HepG2 (cell line): ENCODE measurements at regions not wholly inside any gene's neighbourhood (a gene's known extent, or its start where the extent isn't known, plus 50 kb on each side); places are given as distances from the start of the nearest gene placed in this dataset.

Source experiments
- ATAC-seq: fragments of 200-7000 bp; cut with Tn5 transposase; 3 replicates; pipeline ENCODE4 v1.9.1; 2020; ENCODE audit warnings: mild to moderate bottlenecking, moderate library complexity
- BruUV-seq: library from RNA; stranded (reverse); fragments of 400-500 nt; replicated peaks from 2 replicates; lab custom pipeline; 2021; lab: Mats Ljungman, UMichigan
- CTCF ChIA-PET: fragments of 300-600 bp; formaldehyde crosslinking; extraction: SDS; loops from one replicate; lab custom pipeline; 2021; ENCODE audit warnings: low total read pairs, inconsistent platforms, low intra/inter-chr PET ratio; lab: Yijun Ruan, JAX
- POLR2A ChIA-PET: fragments of 350-600 bp; sonication (Branson Sonifier 250); formaldehyde crosslinking; loops from one replicate; lab custom pipeline; 2020; ENCODE audit warnings: antibody characterized with exemption, inconsistent platforms; lab: Yijun Ruan, JAX
- DNase-seq: peaks from one replicate; pipeline ENCODE4 v3.0.0-alpha.2; 2015; ENCODE audit warnings: low spot score
- FAIRE-seq: peaks from 3 replicates; lab custom pipeline; 2011; peaks lifted over from hg19 to GRCh38; lab: Jason Lieb, UNC
- H2AFZ ChIP-seq: one replicate; pipeline ENCODE4 v1.6.1; 2011; ENCODE audit warnings: low read length, inconsistent platforms
- H3K27ac ChIP-seq: fragments of 300-600 bp; 3 replicates; pipeline ENCODE4 v1.8.0; 2011; ENCODE audit warnings: mixed run types, mild to moderate bottlenecking, mixed read lengths, low read length, inconsistent platforms; ENCODE audit not compliant: insufficient read depth; ENCODE audit errors: extremely low read length
- H3K27me3 ChIP-seq, 2 experiments: fragments of 200-600 bp in 1 of 2; 2 replicates in 1 of 2; 3 replicates in 1 of 2; pipeline versions ENCODE4 v1.6.0 to v1.8.0; 2011; ENCODE audit warnings: low read length in 2 of 2, mild to moderate bottlenecking in 2 of 2, moderate library complexity in 2 of 2, inconsistent platforms in 1 of 2; ENCODE audit not compliant: insufficient read depth in 2 of 2, control insufficient read depth in 1 of 2
- H3K36me3 ChIP-seq, 2 experiments: fragments of 200-600 bp in 1 of 2; replicated peaks in 1 of 2; 2 replicates in 1 of 2; 3 replicates in 1 of 2; pipeline versions ENCODE4 v1.5.1 to v1.8.0; 2011; ENCODE audit warnings: low read length in 2 of 2, inconsistent platforms in 1 of 2; ENCODE audit not compliant: insufficient read depth in 2 of 2, control insufficient read depth in 1 of 2
- H3K4me1 ChIP-seq: 2 replicates; pipeline ENCODE4 v1.5.1; 2012; ENCODE audit warnings: low read length, inconsistent platforms; ENCODE audit not compliant: insufficient read depth
- H3K4me2 ChIP-seq: 2 replicates; pipeline ENCODE4 v1.6.0; 2011; ENCODE audit warnings: low read depth, low read length, inconsistent platforms
- H3K4me3 ChIP-seq, 3 experiments: fragments of 200-600 bp in 1 of 3; sonication (generic), shearing (Covaris generic) in 1 of 3; replicated peaks in 1 of 3; 2 replicates each; pipeline ENCODE4 v1.5.1; 2011 to 2016; ENCODE audit warnings: low read length in 3 of 3, inconsistent platforms in 2 of 3, low read depth in 2 of 3, mild to moderate bottlenecking in 2 of 3, control low read depth in 1 of 3, mixed read lengths in 1 of 3; ENCODE audit not compliant: insufficient read depth in 1 of 3
- H3K79me2 ChIP-seq: one replicate; pipeline ENCODE4 v1.6.1; 2011; ENCODE audit warnings: low read length, inconsistent platforms; ENCODE audit not compliant: insufficient read depth
- H3K9ac ChIP-seq: 2 replicates; pipeline ENCODE4 v1.6.0; 2011; ENCODE audit warnings: mild to moderate bottlenecking, low read depth, low read length, inconsistent platforms; ENCODE audit not compliant: insufficient read depth
- H3K9me3 ChIP-seq: 2 replicates; pipeline ENCODE4 v1.5.1; 2012; ENCODE audit warnings: mild to moderate bottlenecking, low read length
- H4K20me1 ChIP-seq: 2 replicates; pipeline ENCODE4 v1.6.0; 2011; ENCODE audit warnings: inconsistent platforms, mild to moderate bottlenecking, low read length, moderate library complexity; ENCODE audit not compliant: insufficient read depth
- ASH2L ChIP-seq: fragments of 300-600, 200-600 bp; sonication (generic); IDR thresholded peaks from 2 replicates; pipeline ENCODE4 v1.7.0; 2017; ENCODE audit warnings: low read depth, mild to moderate bottlenecking, moderate library complexity, mixed read lengths, low read length; ENCODE audit not compliant: insufficient read length
- HNRNPUL1 ChIP-seq: fragments of 200-400 bp; formaldehyde crosslinking; IDR thresholded peaks from 2 replicates; pipeline ENCODE4 v1.6.1; 2017; ENCODE audit warnings: low read depth, mild to moderate bottlenecking, low read length, moderate library complexity
- KDM5A ChIP-seq: fragments of 200-600 bp; sonication (generic); IDR thresholded peaks from 2 replicates; pipeline ENCODE4 v1.7.0; 2018; ENCODE audit warnings: antibody characterized with exemption, mild to moderate bottlenecking, low read length, borderline replicate concordance
- KLF16 ChIP-seq, 2 experiments: sonication (generic) in 1 of 2; formaldehyde crosslinking in 1 of 2; IDR thresholded peaks; 2 replicates each; pipeline versions ENCODE4 v1.6.1 to v1.8.0; 2016 to 2023; ENCODE audit warnings: missing genetic modification reagents in 2 of 2, missing compliant biosample characterization in 1 of 2
- MED1 ChIP-seq: sonication (generic); formaldehyde crosslinking; IDR thresholded peaks from 2 replicates; pipeline ENCODE4 v1.4.0; 2020; ENCODE audit warnings: missing genetic modification reagents
- MYC ChIP-seq: sonication (generic); formaldehyde crosslinking; IDR thresholded peaks from 2 replicates; pipeline ENCODE4 v1.9.0; 2021; ENCODE audit warnings: missing genetic modification reagents, borderline replicate concordance
- POLR2G ChIP-seq: fragments of 200-400 bp; formaldehyde crosslinking; IDR thresholded peaks from 2 replicates; pipeline ENCODE4 v1.6.1; 2018; ENCODE audit warnings: mild to moderate bottlenecking, low read depth, low read length, moderate library complexity
- RARA ChIP-seq: IDR thresholded peaks from 2 replicates; pipeline ENCODE4 v1.6.1; 2016; ENCODE audit warnings: missing genetic modification reagents, missing compliant biosample characterization
- RFX1 ChIP-seq: fragments of 450-650 bp; IDR thresholded peaks from 2 replicates; pipeline ENCODE4 v1.6.1; 2017
- SNAI1 ChIP-seq: sonication (generic); formaldehyde crosslinking; IDR thresholded peaks from 2 replicates; pipeline ENCODE4 v1.5.0; 2020; ENCODE audit warnings: mild to moderate bottlenecking, missing genetic modification reagents, borderline replicate concordance
- TMF1 ChIP-seq: sonication (generic); formaldehyde crosslinking; IDR thresholded peaks from 2 replicates; pipeline ENCODE4 v1.8.1; 2022; ENCODE audit warnings: low read depth, missing genetic modification reagents
- ZNF160 ChIP-seq: sonication (generic); formaldehyde crosslinking; IDR thresholded peaks from 2 replicates; pipeline ENCODE4 v1.8.0; 2022; ENCODE audit warnings: mild to moderate bottlenecking, inconsistent platforms, missing genetic modification reagents
- ZNF260 ChIP-seq: sonication (generic); formaldehyde crosslinking; IDR thresholded peaks from 2 replicates; pipeline ENCODE4 v1.4.0; 2020; ENCODE audit warnings: missing genetic modification reagents, low read depth, mild to moderate bottlenecking, borderline replicate concordance
- ZNF292 ChIP-seq: sonication (generic); formaldehyde crosslinking; IDR thresholded peaks from 2 replicates; pipeline ENCODE4 v1.8.1; 2022; ENCODE audit warnings: mild to moderate bottlenecking, low read depth, missing genetic modification reagents, borderline replicate concordance
- WGBS: methylation state at CpG from one replicate; pipeline ENCODE4 v1.1.6; 2017; ENCODE audit warnings: low lambda C conversion rate; 5-methylcytosine and 5-hydroxymethylcytosine counted together
- in situ Hi-C: cut with HindIII; loops from 2 replicates; pipeline ENCODE4 v1.10.0; 2017; ENCODE audit warnings: low pct_unique_long_range_greater_than_20kb; ENCODE audit not compliant: extremely low pct_ligation_motif_present
- intact Hi-C: fragments of 100-400 bp; cut with micrococcal nuclease; formaldehyde crosslinking; loops from one replicate; pipeline ENCODE4 v1.10.0; 2022; ENCODE audit not compliant: unreplicated experiment
- TF ChIP-seq, protein P1 (sequence below): sonication (generic); formaldehyde crosslinking; IDR thresholded peaks from 2 replicates; pipeline ENCODE4 v1.8.0; 2022; ENCODE audit warnings: missing genetic modification reagents, mild to moderate bottlenecking, moderate library complexity, borderline replicate concordance
- TF ChIP-seq, protein P2 (sequence below): sonication (generic); formaldehyde crosslinking; IDR thresholded peaks from 2 replicates; pipeline ENCODE4 v1.5.1; 2020; ENCODE audit warnings: missing genetic modification reagents, mild to moderate bottlenecking, borderline replicate concordance
- TF ChIP-seq, protein P3 (sequence below): sonication (generic); formaldehyde crosslinking; conservative IDR thresholded peaks from 2 replicates; pipeline ENCODE4 v1.4.0; 2020; ENCODE audit warnings: mild to moderate bottlenecking, missing genetic modification reagents, moderate library complexity

DNA sequence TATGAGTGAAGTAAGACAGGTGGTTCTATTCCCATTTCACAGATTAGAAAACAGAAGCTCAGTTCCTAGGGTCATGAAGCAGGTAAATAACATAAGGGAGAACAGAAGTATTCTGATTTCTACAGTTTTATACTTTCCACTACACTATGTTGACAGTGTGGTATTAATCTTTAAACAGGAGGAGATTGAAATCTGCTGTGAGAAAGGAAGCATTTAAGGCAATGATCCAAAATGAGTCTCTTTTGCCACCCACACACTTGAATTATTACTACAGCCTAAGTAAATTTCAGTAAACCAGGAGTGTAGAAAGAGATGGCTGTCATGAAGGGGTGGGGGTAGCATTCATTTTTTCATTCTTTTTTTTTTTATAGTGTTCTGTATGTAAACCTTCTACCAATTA, 893.0 kb downstream of the C4orf33 start (continued):
- no peak for TF ChIP-seq ZNF292 (CRISPR knock-in tag)
- TF ChIP-seq MYC (CRISPR knock-in tag), result no peak
- no peak for TF ChIP-seq RARA (CRISPR knock-in tag)
- no peak for TF ChIP-seq KDM5A
- TF ChIP-seq, protein P1, sequence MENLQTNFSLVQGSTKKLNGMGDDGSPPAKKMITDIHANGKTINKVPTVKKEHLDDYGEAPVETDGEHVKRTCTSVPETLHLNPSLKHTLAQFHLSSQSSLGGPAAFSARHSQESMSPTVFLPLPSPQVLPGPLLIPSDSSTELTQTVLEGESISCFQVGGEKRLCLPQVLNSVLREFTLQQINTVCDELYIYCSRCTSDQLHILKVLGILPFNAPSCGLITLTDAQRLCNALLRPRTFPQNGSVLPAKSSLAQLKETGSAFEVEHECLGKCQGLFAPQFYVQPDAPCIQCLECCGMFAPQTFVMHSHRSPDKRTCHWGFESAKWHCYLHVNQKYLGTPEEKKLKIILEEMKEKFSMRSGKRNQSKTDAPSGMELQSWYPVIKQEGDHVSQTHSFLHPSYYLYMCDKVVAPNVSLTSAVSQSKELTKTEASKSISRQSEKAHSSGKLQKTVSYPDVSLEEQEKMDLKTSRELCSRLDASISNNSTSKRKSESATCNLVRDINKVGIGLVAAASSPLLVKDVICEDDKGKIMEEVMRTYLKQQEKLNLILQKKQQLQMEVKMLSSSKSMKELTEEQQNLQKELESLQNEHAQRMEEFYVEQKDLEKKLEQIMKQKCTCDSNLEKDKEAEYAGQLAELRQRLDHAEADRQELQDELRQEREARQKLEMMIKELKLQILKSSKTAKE (CRISPR knock-in tag), result no peak

DNA sequence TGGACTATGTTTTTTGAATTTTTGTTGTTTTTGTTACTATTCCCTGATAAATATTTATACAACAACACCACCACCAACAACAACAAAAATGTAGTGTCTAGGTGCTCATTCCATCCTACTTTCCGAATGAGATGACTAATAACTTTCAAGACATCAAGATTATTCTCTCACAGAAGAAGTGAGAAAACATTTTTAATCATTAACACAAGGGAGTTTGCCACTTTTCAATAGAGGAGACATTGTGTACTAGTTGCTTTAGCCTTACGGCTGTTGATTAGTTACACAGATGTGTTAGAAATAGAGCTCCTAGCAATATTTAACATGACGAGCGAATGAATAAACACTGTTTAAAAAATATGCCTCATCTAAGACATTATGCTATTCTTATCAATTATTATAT, 898.8 kb downstream of the C4orf33 start:
- Histone ChIP-seq H3K4me3 (no peak overlapping the region), H3K9me3 (no peaks in the 10 kb centered on the region), H4K20me1 (no peaks in the 10 kb centered on the region), H3K4me2 (no peak overlapping the region), H3K27me3 (no peaks in the 10 kb centered on the region), H3K36me3 (no peaks in the 10 kb centered on the region), H3K9ac (no peak overlapping the region), H3K4me1 (no peaks in the 10 kb centered on the region), H3K27ac (no peak overlapping the region), H3K79me2 (no peaks in the 10 kb centered on the region), H2AFZ (no peak overlapping the region)
- POLR2A ChIA-PET, result no interaction called here
- CTCF ChIA-PET, result no interaction called here
- intact Hi-C loops (no loop called here), in situ Hi-C loops (no loop called here)
- BruUV-seq, result no TSS peak
- ATAC-seq, result no peak
- 16% methylated on average over 4 of the region's 4 CpGs for whole genome bisulfite sequencing
- no peak for DNase-seq
- no peak for FAIRE-seq
- TF ChIP-seq SNAI1 (CRISPR knock-in tag), result no peak
- TF ChIP-seq ASH2L, result no peak
- TF ChIP-seq, protein P2, sequence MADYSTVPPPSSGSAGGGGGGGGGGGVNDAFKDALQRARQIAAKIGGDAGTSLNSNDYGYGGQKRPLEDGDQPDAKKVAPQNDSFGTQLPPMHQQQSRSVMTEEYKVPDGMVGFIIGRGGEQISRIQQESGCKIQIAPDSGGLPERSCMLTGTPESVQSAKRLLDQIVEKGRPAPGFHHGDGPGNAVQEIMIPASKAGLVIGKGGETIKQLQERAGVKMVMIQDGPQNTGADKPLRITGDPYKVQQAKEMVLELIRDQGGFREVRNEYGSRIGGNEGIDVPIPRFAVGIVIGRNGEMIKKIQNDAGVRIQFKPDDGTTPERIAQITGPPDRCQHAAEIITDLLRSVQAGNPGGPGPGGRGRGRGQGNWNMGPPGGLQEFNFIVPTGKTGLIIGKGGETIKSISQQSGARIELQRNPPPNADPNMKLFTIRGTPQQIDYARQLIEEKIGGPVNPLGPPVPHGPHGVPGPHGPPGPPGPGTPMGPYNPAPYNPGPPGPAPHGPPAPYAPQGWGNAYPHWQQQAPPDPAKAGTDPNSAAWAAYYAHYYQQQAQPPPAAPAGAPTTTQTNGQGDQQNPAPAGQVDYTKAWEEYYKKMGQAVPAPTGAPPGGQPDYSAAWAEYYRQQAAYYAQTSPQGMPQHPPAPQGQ (CRISPR knock-in tag), result no peak
- no peak for TF ChIP-seq POLR2G
- TF ChIP-seq ZNF260 (CRISPR knock-in tag), result no peak
- TF ChIP-seq HNRNPUL1, result no peak
- no peak for TF ChIP-seq TMF1 (CRISPR knock-in tag)
- no peak for TF ChIP-seq KLF16 (CRISPR knock-in tag; IDR thresholded peaks at IDR 0.05)
- TF ChIP-seq, protein P3, sequence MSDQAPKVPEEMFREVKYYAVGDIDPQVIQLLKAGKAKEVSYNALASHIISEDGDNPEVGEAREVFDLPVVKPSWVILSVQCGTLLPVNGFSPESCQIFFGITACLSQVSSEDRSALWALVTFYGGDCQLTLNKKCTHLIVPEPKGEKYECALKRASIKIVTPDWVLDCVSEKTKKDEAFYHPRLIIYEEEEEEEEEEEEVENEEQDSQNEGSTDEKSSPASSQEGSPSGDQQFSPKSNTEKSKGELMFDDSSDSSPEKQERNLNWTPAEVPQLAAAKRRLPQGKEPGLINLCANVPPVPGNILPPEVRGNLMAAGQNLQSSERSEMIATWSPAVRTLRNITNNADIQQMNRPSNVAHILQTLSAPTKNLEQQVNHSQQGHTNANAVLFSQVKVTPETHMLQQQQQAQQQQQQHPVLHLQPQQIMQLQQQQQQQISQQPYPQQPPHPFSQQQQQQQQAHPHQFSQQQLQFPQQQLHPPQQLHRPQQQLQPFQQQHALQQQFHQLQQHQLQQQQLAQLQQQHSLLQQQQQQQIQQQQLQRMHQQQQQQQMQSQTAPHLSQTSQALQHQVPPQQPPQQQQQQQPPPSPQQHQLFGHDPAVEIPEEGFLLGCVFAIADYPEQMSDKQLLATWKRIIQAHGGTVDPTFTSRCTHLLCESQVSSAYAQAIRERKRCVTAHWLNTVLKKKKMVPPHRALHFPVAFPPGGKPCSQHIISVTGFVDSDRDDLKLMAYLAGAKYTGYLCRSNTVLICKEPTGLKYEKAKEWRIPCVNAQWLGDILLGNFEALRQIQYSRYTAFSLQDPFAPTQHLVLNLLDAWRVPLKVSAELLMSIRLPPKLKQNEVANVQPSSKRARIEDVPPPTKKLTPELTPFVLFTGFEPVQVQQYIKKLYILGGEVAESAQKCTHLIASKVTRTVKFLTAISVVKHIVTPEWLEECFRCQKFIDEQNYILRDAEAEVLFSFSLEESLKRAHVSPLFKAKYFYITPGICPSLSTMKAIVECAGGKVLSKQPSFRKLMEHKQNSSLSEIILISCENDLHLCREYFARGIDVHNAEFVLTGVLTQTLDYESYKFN (CRISPR knock-in tag), result no peak
- no peak for TF ChIP-seq ZNF160 (CRISPR knock-in tag)
- no peak for TF ChIP-seq RFX1
- no peak for TF ChIP-seq MED1 (CRISPR knock-in tag)
